GM19099 (cell line): ENCODE measurements at regions not wholly inside any gene's neighbourhood (a gene's known extent, or its start where the extent isn't known, plus 50 kb on each side); places are given as distances from the start of the nearest gene placed in this dataset.

ENCODE experiments used
- POLR2A ChIP-seq: IDR thresholded peaks from 3 replicates; pipeline ENCODE4 v1.6.1; 2011; ENCODE audit warnings: low read depth; ENCODE audit not compliant: insufficient read length; ENCODE audit errors: extremely low read depth

DNA sequence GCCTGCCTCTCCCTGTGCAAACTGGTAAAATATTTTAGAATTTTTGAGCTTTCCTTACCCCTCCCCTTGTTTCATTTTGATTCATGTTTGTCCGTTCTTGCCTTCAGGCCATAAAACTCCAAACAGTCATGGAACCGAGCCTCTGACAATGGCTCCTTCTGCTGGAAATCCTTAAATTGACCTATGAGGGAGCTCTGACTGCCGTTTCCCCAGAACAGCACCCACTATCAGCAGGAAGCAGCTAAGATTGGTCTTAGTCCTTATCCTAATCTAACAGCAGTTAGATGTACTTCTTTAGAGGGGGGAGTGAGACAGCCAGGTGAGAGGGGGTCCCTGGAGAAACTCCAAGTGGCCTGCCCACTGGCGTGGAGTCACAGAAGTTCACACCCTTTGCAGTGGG, 106.7 kb downstream of the FAM174A start:
- TF ChIP-seq POLR2A = no peak

DNA sequence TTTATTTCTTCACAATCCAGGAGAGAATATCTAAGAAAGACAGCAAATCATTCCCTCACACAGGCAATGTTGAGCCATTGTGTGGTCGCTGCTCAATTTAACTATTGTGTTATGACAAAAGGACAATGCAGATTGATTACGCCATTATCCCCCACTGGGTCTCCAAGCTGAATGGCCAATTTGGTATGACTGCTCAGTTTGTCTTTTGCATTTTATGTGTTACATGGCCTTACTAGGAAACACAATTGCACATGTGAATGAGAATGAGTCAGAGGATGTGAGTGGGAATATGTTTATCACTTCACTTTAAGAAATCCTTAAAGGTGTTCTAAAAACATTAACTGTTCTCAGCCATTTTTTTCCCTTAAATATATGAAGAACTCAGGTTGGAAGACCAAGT, 108.3 kb downstream of the FAM174A start:
- no peak for TF ChIP-seq POLR2A

DNA sequence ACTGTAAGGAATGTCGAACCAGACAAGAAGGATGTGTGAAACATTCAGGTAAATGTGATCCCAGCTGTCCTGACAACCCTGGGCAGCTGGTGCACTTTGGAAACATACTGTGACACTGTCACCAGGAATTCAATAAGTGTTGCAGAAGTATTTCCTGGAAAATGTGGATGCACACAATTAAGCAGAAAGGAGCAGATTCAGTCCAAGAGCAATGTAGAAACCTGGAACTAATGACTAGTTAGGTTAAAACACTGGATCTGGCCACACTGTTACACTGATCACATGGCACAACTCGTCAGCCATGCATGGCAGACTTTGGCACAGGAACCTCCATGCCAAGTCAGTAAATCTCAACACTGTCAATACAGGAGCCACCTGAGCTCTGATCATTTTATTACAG, 109.0 kb downstream of the FAM174A start:
- no peak for TF ChIP-seq POLR2A

DNA sequence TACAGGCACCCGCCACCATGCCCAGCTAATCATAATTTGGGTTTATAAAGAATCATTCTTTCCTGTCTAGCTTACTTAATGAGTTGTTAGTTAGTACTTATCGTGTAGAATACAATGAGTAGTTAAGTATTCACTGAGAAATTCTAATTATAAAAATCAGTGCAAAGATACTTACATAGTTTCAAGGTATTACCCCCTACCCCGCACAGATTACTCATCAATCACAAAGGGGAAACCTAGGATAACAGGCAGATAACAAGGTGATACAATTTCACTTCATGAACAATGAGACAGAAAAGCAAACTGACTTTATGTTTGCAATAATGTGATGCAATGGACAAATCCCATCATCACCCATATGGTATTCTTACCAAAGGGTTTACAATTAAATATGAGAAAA, 109.6 kb downstream of the FAM174A start:
- TF ChIP-seq POLR2A = no peak

DNA sequence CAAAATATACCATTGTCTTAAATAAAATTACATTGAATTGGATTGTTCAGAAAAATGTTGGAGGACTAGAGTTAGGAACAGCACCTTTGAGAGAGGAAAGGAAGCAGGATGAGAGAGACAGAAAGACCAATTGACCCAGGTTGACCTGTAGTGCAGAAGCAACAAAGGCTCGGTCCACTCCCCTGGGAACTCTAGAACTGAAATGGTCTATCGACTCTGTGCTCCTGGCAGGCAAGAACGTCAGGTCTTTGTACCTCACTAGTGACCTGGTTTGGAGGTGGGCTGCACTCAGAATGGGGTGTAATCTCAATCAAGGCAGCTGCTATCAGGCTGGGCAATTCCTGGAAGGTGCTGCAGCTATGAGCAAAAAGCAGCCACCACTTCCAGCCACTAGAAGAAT, 110.8 kb downstream of the FAM174A start:
- TF ChIP-seq POLR2A = no peak

DNA sequence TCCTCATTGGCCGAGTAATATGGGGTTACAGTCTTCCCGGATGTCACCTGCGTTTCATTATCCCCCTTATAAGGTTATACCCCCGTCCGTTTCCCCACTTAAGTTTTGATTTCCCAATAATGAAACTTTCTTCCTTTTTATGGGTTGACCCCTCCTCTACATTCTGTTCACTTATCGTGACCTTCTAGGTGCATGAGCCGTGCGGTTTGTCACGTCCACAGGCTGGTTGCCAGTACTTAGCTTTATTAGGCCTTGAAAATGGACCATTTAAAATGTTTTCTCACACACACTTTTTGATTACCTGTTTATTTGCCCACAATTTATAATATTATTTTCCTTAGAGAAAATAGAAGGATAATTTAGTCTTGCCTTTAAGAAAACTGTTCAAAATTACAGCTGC, 111.5 kb downstream of the FAM174A start:
- no peak for TF ChIP-seq POLR2A

DNA sequence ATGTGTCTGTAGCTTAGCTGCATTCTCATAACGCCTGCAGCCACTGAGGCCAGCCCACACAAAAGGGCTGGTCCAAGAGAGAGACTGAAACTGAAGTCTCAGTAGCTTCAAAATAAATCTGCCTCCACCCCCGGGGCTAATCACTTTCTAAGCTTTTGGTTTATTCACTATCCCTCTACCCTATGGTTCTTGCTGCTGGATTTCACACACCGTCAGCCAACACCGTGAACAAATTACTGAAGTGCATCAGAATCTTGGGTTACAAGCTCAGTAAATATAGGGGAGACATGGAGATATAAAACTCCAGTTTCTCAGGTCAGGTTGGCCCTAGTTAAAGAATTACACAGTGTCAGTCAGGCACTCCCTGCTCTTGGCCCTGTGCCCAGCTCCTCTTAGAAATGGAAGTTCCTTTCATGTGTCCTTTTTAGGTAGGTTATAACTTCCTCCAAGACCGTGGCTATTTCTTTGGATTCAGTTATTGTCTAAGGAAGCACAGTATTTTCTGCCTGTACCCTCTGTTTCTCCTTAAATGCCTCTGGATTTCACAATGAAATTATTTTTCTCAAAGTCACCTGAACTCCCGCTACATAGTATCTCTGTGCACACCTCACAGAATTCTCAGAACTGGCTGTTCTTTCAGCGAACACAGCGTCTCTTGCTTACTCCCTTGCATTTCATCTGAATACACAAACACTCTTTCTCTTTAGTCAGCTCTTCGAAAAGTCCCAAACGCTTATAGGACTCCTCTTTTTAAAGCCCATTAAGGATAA, 112.5 kb downstream of the FAM174A start:
- TF ChIP-seq POLR2A = no peak

DNA sequence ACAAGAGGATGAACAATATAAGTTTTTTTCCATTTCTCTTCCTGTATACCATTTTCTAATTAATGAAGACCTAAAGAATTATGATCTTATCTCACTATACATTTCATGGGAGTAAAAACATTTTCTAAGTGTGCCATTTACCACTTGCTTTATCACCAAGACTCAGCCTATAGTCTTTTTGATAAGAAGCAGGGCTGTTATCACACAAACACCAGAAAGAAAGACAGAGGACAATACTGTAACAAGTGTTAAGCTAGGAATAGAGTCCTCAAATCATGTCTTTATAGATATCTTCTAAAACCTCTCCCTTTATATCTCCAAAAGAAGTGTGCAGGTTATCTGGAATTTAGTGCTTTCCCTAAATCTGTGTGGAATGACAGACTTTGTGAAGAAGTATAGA, 119.7 kb downstream of the FAM174A start:
- no peak for TF ChIP-seq POLR2A

DNA sequence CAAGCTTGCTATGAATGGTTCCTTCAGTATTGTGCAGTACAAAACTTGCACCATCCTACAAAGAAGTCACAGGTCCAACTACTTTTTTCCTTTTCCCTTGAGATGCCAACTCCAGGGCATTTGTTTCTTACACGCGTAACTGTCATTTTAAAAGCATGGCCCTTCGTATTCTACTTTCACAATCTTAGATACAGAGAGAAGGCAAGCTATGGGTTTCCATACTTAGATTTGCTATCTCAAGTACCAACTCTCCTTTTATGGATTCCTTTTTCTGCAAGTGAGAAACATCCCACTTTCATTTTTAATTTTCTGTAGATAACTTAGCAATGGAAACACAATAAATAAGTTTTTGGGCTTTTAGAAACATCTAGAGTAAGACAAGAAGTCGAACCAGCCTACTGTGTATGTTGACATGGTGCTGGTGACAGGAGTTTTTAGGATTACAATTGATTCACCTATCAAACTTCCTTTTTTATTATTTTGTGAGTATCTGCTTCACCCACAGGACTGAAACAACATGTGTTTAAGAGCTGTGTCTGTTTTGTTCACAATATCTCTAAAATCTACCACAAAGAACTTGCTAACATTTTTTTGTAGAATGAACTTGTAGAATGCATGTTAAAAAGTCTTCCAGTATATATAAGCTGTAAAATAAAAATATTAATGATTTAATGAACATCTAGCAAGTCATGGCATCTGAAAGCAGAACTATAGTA, 124.1 kb downstream of the FAM174A start:
- TF ChIP-seq POLR2A = no peak

DNA sequence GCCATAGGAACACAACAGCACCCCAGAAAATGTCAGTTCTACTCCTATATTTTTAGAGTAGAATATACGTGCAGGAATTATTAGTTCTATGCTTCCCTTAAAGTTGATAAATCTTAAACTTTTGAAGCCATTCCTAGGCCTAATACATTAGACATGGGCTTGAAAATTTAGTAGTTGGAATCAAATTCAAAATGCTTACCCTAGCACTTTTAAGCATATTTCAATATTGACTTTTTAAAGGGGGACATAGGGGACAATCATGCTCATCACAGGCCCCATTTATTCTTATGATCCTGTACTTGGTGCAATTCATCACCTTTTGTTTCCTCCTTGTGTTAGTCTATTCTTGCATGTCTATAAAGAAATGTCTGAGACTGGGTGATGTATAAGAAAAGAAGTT, 129.0 kb downstream of the FAM174A start:
- TF ChIP-seq POLR2A = no peak

DNA sequence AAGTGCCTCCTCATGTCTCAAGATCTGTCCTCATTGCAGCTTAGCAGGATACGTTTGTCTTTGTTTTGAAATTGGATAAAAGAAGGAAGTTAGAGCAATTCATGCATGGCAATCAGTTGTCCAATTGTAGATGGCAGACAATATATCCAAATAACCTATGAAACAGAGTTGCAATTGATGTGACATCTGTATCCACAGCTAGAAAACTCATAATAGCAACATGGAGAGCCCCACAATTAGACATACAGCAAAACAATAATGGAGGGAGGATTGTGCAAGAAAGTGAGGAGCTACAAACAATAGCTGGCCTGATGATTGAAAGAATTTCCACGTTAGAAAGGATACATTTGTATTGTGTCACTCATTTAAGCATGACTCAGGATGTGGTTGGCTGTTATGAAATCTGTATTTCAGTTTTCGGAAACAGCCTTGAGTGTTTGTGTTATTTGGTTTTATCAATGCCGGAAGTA, 132.0 kb downstream of the FAM174A start:
- TF ChIP-seq POLR2A = no peak

DNA sequence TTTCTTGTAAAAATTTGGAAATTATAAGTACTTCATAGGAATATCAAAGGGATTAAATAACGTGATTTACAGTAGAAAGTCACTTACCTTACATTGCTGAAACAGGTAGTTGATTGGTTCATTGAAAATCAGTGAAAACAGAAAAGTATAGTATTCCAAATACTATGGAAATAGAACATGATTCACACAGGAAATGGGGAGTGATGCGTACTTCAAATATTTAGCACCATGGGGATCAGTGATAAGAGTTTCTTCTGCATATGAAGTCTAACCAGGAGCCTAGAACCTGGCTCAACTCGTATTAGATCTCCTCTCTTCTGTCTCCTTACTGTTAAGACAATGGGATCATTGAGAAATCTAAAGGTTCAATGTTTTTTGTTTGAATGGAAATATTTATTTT, 133.3 kb downstream of the FAM174A start:
- no peak for TF ChIP-seq POLR2A

DNA sequence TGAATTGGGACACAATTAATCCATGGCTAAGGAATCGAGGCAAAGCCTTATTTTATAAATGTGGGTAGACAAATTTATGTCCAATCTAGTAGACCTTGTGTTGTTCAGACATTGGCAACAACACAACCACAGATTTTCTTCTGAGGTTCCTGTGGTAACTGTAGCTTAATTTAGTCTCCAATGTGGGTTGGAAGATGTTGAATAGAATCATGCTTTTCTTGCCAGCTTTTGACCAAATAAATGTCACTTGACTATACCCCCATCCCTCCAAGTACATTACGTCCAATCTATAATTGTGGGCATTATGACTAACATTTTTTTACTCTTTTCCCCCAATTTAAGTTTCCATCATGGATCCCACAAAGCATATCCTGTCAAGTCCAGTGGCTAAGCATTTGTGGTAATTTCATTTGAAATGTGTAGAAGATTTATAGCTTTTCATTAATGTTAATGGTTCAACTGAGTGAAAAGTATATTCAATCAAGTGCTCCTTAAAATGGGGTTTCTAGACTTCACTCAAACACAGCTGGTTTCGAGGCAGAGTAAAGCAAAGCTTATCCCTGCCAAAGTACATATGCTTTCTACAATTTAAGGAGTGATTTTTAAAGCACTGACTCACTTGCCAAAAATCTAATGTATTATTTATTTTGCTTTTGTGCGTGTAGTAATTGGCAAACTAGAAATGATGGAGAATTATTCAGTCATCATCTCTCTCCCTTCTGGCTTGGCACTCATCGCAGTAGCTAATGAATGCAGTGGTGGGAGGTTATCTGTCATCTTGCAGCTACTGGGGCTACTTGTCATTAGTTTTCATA, 141.8 kb downstream of the FAM174A start:
- TF ChIP-seq POLR2A = no peak

DNA sequence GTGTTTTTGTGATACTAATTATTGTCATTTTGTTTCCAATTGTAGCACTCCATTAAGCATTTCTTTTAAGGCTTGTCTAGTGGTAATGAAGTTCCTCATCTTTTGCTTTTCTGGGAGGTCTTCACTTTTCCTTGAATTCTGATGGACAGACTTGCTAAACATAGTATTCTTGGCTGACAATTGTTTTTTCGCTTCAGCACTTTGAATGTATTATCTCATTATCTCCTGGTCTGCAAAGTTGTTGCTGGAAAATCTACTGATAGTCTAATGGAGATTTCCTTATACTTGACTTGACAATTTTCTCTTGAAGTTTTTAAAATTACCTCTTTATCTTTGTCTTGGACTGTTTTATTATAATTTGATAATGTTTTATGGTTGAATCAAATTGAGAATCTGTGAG, 147.5 kb downstream of the FAM174A start:
- TF ChIP-seq POLR2A = no peak

DNA sequence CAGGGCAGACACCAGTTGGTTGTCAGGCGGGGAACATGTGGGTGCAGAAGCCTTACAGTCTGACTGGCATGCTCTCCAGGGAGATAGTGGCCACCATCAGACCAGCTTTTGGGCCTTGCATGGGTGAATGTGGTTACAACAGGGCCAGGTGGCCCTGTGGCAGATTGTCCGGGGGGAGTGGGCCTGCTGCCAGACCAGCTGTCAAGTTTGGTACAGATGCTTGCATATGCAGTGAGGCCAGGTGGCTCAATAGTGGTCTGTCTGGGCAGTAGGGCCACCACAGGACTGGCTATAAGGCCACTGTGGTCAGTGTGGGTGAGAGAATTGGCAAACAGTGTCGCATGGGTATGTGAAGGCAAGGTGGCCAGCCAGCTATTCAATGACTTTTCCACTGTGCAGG, 148.7 kb downstream of the FAM174A start:
- no peak for TF ChIP-seq POLR2A

DNA sequence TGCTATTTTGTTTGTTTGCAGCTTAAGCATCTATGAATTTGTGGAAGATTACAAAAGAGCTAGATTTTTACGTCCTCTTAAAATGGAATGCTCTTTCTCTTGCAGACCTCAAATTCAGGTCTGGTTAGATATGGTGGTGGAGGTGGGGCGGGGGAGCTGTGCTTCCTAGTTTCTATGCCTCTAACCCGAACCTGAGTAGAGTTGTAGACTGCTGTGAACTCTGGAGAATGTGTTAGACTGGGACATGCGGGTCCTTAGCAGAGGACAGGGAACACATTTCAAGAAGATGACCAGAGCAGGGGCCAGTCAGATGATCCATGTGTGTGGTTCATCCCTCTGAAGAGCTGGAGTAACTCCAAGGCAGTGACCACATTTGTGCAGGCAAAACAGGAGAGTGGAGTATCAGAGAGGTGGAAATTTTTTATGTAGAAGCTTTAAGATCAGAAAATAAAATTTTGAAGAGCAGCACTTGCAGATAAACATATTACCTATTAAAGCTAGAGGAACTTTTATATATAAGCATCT, 154.9 kb downstream of the FAM174A start:
- no peak for TF ChIP-seq POLR2A

DNA sequence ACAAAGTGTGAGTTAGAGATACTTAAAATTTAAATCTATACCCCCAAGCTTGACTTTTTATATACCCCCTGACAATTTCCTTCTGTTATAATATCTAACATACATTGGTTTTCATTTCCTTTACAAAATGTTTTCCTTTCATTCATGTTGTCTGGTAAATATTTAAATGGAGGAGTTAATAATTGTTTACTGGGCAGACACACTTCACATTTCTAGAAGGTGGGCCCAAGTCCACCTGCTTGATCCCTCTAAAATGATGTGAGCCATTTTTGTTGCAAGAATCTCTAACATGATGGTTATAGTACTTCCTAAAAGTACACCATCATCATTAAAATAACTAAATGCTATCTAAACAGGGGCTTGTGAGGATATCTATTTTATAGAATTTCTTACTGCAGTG, 155.9 kb downstream of the FAM174A start:
- no peak for TF ChIP-seq POLR2A
